ENCODE measurements at regions not wholly inside any gene's neighbourhood (a gene's known extent, or its start where the extent isn't known, plus 50 kb on each side); places are given as distances from the start of the nearest gene placed in this dataset.

DNA sequence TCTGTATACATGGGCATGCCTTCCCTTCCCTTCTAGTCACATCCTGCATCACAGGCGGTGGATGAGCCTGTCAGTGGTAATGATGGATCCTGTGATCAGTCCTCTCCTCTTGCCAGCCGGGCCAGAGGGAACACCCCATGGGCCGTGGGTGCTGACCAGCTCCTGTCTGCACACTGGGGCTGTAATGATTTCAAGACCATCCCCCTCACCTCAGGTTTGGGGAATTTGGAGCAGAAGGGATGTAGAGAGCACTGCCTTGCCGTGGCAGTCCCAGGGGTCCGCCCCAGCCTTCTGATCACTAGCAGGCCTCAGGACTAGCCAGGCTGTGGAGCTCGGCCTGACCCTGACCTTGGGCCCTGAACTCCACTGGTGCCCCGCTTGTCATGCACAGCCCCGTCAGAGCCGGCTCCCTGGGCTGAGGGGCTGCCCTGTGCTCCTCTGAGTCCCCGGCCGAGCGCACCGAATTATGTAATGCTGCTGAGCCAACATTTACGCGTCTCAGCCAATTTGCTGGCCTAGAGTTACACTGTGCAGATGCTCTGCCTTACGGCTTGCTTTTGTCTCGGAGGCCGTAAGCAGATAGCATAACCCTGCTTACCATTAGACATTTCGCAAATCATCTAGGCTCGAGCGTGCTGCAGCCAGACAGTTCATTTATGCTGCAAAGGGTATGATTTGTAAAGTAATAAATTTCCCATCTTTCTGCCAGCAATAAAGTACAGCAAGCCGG lies 155.3 kb downstream of the MACROH2A1 start (continued):
- no peak for TF ChIP-seq ZNF615 (CRISPR knock-in tag; IDR thresholded peaks at IDR 0.05; ENCODE audit: borderline replicate concordance)
- TF ChIP-seq ADNP (CRISPR knock-in tag; IDR thresholded peaks at IDR 0.05): no peak
- TF ChIP-seq ZNF850 (CRISPR knock-in tag; conservative IDR thresholded peaks at IDR 0.05): no peak
- TF ChIP-seq, protein P1, sequence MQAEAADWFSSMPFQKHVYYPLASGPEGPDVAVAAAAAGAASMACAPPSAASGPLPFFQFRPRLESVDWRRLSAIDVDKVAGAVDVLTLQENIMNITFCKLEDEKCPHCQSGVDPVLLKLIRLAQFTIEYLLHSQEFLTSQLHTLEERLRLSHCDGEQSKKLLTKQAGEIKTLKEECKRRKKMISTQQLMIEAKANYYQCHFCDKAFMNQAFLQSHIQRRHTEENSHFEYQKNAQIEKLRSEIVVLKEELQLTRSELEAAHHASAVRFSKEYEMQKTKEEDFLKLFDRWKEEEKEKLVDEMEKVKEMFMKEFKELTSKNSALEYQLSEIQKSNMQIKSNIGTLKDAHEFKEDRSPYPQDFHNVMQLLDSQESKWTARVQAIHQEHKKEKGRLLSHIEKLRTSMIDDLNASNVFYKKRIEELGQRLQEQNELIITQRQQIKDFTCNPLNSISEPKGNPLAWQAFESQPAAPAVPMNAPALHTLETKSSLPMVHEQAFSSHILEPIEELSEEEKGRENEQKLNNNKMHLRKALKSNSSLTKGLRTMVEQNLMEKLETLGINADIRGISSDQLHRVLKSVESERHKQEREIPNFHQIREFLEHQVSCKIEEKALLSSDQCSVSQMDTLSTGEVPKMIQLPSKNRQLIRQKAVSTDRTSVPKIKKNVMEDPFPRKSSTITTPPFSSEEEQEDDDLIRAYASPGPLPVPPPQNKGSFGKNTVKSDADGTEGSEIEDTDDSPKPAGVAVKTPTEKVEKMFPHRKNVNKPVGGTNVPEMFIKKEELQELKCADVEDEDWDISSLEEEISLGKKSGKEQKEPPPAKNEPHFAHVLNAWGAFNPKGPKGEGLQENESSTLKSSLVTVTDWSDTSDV (CRISPR knock-in tag; IDR thresholded peaks at IDR 0.05): no peak
- TF ChIP-seq SYNCRIP (IDR thresholded peaks at IDR 0.05; ENCODE audit: insufficient read depth, low read depth, low read length): no peak
- TF ChIP-seq, protein P2, sequence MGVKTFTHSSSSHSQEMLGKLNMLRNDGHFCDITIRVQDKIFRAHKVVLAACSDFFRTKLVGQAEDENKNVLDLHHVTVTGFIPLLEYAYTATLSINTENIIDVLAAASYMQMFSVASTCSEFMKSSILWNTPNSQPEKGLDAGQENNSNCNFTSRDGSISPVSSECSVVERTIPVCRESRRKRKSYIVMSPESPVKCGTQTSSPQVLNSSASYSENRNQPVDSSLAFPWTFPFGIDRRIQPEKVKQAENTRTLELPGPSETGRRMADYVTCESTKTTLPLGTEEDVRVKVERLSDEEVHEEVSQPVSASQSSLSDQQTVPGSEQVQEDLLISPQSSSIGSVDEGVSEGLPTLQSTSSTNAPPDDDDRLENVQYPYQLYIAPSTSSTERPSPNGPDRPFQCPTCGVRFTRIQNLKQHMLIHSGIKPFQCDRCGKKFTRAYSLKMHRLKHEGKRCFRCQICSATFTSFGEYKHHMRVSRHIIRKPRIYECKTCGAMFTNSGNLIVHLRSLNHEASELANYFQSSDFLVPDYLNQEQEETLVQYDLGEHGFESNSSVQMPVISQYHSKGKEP (CRISPR knock-in tag; IDR thresholded peaks at IDR 0.05): no peak

DNA sequence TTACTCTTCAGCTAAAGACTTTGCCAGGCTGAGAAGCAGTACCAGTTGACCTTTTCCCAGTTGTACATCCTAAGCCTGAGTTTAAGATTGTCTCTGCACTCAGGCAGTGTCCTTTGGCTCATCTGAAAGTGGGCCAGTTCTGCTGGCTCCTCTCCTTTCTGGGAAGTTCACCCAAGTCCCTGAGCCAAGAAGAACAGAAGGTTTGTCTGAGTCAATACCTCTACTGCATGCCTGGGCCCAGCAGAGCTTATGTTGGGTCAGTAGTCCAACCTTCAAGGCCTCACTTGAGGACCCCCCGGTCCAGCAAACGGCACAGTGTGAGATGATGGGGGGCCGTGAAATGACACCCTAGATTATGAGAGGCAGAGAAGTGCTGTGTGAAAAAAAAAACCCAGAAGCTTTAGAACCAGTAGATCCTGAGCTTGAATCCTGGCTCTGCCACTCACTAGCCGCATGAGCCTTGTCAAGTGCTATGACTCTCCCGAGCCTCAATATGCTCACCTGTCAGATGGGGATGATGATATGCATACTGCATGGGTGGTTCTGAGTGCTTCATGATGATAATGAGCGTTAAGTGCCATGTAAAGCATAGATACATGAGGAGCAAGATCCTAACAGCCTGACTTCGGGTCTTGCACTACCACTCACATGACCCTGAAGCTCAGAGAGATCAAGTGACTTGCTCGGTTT lies 156.0 kb downstream of the MACROH2A1 start:
- POLR2A ChIA-PET: interaction anchor here (1.0 kb wide), 1 partner anchor 32 kb away, joined by 3 read pairs; no protein-coding TSS in a partner anchor
- ATAC-seq (no peak), FAIRE-seq (no peak)

More for the DNA sequence above, 156.0 kb downstream of the MACROH2A1 start:
- in situ Hi-C loops (cut with HindIII; ENCODE audit: extremely low pct_ligation_motif_present, low pct_unique_long_range_greater_than_20kb) (no loop called here), intact Hi-C loops (cut with micrococcal nuclease; ENCODE audit: unreplicated experiment) (no loop called here)
- 86% methylated on average over 7 of the region's 8 CpGs for WGBS (ENCODE audit: low lambda C conversion rate)
- Histone ChIP-seq H3K4me3 (replicated peaks in 1 of 3; ENCODE audit: insufficient read depth in 1 of 3, low read depth in 2 of 3, low read length in 3 of 3) (no peak overlapping the region), H3K9ac (ENCODE audit: insufficient read depth, low read depth, low read length) (no peak overlapping the region), H3K4me2 (ENCODE audit: low read depth, low read length) (no peak overlapping the region), H3K4me1 (ENCODE audit: insufficient read depth, low read length) (peaks cover 46% of the 10 kb centered on the region), H3K27ac (ENCODE audit: extremely low read length, insufficient read depth, low read length) (no peak overlapping the region), H2AFZ (ENCODE audit: low read length) (no peak overlapping the region), H3K27me3 (ENCODE audit: control insufficient read depth in 1 of 2, insufficient read depth in 2 of 2, low read length in 2 of 2) (no peaks in the 10 kb centered on the region), H3K9me3 (ENCODE audit: low read length) (no peaks in the 10 kb centered on the region), H3K79me2 (ENCODE audit: insufficient read depth, low read length) (no peaks in the 10 kb centered on the region), H3K36me3 (replicated peaks in 1 of 2; ENCODE audit: control insufficient read depth in 1 of 2, insufficient read depth in 2 of 2, low read length in 2 of 2) (no peaks in the 10 kb centered on the region), H4K20me1 (ENCODE audit: insufficient read depth, low read length) (no peaks in the 10 kb centered on the region)
- no TSS peak for BruUV-seq (replicated peaks)
- no peak for DNase-seq (ENCODE audit: low spot score)
- no peak for TF ChIP-seq ZNF850 (CRISPR knock-in tag; conservative IDR thresholded peaks at IDR 0.05)
- TF ChIP-seq, protein P3, sequence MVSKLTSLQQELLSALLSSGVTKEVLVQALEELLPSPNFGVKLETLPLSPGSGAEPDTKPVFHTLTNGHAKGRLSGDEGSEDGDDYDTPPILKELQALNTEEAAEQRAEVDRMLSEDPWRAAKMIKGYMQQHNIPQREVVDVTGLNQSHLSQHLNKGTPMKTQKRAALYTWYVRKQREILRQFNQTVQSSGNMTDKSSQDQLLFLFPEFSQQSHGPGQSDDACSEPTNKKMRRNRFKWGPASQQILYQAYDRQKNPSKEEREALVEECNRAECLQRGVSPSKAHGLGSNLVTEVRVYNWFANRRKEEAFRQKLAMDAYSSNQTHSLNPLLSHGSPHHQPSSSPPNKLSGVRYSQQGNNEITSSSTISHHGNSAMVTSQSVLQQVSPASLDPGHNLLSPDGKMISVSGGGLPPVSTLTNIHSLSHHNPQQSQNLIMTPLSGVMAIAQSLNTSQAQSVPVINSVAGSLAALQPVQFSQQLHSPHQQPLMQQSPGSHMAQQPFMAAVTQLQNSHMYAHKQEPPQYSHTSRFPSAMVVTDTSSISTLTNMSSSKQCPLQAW (CRISPR knock-in tag; IDR thresholded peaks at IDR 0.05): 0 out of 2 replicates have a peak, but pooled peaks have one; percentile 5
- TF ChIP-seq ZNF83 (CRISPR knock-in tag; IDR thresholded peaks at IDR 0.05; ENCODE audit: borderline replicate concordance): no peak
- TF ChIP-seq ZSCAN25 (CRISPR knock-in tag; IDR thresholded peaks at IDR 0.05): no peak
- TF ChIP-seq ZNF629 (CRISPR knock-in tag; conservative IDR thresholded peaks at IDR 0.05): peak; percentile 69; the same call in 1 of the 2 replicates
- CTCF ChIA-PET (ENCODE audit: low intra/inter-chr PET ratio, low total read pairs): no interaction called here

All from HepG2 (cell line).